H1 (cell line): ENCODE measurements at regions not wholly inside any gene's neighbourhood (a gene's known extent, or its start where the extent isn't known, plus 50 kb on each side); places are given as distances from the start of the nearest gene placed in this dataset.

ENCODE experiments used
- CTCF ChIA-PET: fragments of 300-600 bp; sonication (Branson Sonifier 250); formaldehyde crosslinking; loops from one replicate; lab custom pipeline; 2021; ENCODE audit not compliant: partially characterized antibody; lab: Charles Lee
- POLR2A ChIA-PET: fragments of 300-600 bp; sonication (Branson Sonifier 250); formaldehyde crosslinking; loops from one replicate; lab custom pipeline; 2021; ENCODE audit warnings: inconsistent platforms; ENCODE audit not compliant: partially characterized antibody; lab: Charles Lee
- DNase-seq, 2 experiments: peaks; one replicate each; pipeline versions ENCODE4 v3.0.0 to v3.0.0-alpha.2; 2010 to 2022; ENCODE audit warnings: low spot score in 2 of 2, low read depth in 1 of 2, mixed read lengths in 1 of 2
- FAIRE-seq: peaks from 2 replicates; lab custom pipeline; 2011; peaks lifted over from hg19 to GRCh38; lab: Jason Lieb, UNC
- H2AFZ ChIP-seq: 2 replicates; pipeline ENCODE4 v1.8.1; 2012; ENCODE audit warnings: low read length, inconsistent platforms
- H2AK5ac ChIP-seq: 2 replicates; pipeline ENCODE4 v1.6.1; 2013; ENCODE audit warnings: low read depth, low read length
- H2BK120ac ChIP-seq: replicated peaks from 2 replicates; pipeline ENCODE3; 2013; ENCODE audit warnings: low read depth, low read length, inconsistent platforms
- H2BK12ac ChIP-seq: 2 replicates; pipeline ENCODE4 v1.6.1; 2013; ENCODE audit warnings: low read depth, low read length
- H2BK15ac ChIP-seq: 2 replicates; pipeline ENCODE4 v1.6.1; 2013; ENCODE audit warnings: low read length
- H2BK20ac ChIP-seq: 2 replicates; pipeline ENCODE4 v1.6.1; 2013; ENCODE audit warnings: low read length
- H2BK5ac ChIP-seq: 2 replicates; pipeline ENCODE4 v1.6.1; 2013; ENCODE audit warnings: low read depth, low read length
- H3K14ac ChIP-seq: 2 replicates; pipeline ENCODE4 v1.6.1; 2013; ENCODE audit warnings: inconsistent platforms; ENCODE audit not compliant: insufficient read length
- H3K18ac ChIP-seq: 2 replicates; pipeline ENCODE4 v1.6.1; 2013; ENCODE audit warnings: low read length; ENCODE audit errors: extremely low read depth
- H3K23ac ChIP-seq: 2 replicates; pipeline ENCODE4 v1.6.1; 2013; ENCODE audit warnings: inconsistent platforms; ENCODE audit not compliant: insufficient read length
- H3K23me2 ChIP-seq: 2 replicates; pipeline ENCODE4 v1.6.1; 2013; ENCODE audit warnings: low read depth, low read length
- H3K27ac ChIP-seq: 2 replicates; pipeline ENCODE4 v1.6.1; 2011; ENCODE audit warnings: low read depth, low read length, inconsistent platforms
- H3K27me3 ChIP-seq, 4 experiments: replicated peaks in 1 of 4; 1 replicate in 1 of 4; 2 replicates in 3 of 4; pipeline versions ENCODE4 v1.6.1 to v1.8.1; 2011 to 2013; ENCODE audit warnings: low read length in 3 of 4, mild to moderate bottlenecking in 3 of 4, inconsistent platforms in 2 of 4, mixed read lengths in 2 of 4, moderate library complexity in 1 of 4; ENCODE audit not compliant: control insufficient read depth in 3 of 4, insufficient read depth in 3 of 4; ENCODE audit errors: extremely low read depth in 1 of 4
- H3K36me3 ChIP-seq, 4 experiments: 2 replicates each; pipeline versions ENCODE4 v1.6.1 to v1.8.1; 2011 to 2013; ENCODE audit warnings: mild to moderate bottlenecking in 4 of 4, low read length in 3 of 4, moderate library complexity in 2 of 4, control low read depth in 1 of 4, inconsistent platforms in 1 of 4; ENCODE audit not compliant: insufficient read depth in 4 of 4, control insufficient read depth in 2 of 4
- H3K4ac ChIP-seq: replicated peaks from 2 replicates; pipeline ENCODE3; 2013; ENCODE audit warnings: low read length, low read depth, mixed read lengths, inconsistent platforms; ENCODE audit not compliant: insufficient read length
- H3K4me1 ChIP-seq, 4 experiments: replicated peaks in 1 of 4; 1 replicate in 1 of 4; 2 replicates in 3 of 4; pipeline versions ENCODE4 v1.6.1 to v1.8.1; 2011 to 2013; ENCODE audit warnings: low read length in 3 of 4, inconsistent platforms in 2 of 4, mixed read lengths in 1 of 4; ENCODE audit not compliant: insufficient read depth in 4 of 4, control insufficient read depth in 3 of 4
- H3K4me2 ChIP-seq, 2 experiments: 2 replicates each; pipeline versions ENCODE4 v1.6.1 to v1.8.1; 2011 to 2013; ENCODE audit warnings: low read depth in 2 of 2, low read length in 2 of 2, control low read depth in 1 of 2, inconsistent platforms in 1 of 2, mild to moderate bottlenecking in 1 of 2; ENCODE audit not compliant: insufficient read depth in 1 of 2
- H3K4me3 ChIP-seq, 4 experiments: fragments of 200-600, 300-600 bp in 1 of 4; sonication (generic), shearing (Covaris generic), sonication (Bioruptor Twin) in 1 of 4; 2 replicates each; pipeline versions ENCODE4 v1.5.1 to v1.8.1; 2011 to 2016; ENCODE audit warnings: low read length in 4 of 4, low read depth in 3 of 4, control low read depth in 2 of 4, inconsistent platforms in 2 of 4, mild to moderate bottlenecking in 2 of 4, mixed read lengths in 1 of 4, moderate library complexity in 1 of 4; ENCODE audit not compliant: insufficient read depth in 2 of 4; ENCODE audit errors: extremely low read depth in 1 of 4
- H3K56ac ChIP-seq: replicated peaks from 2 replicates; pipeline ENCODE3; 2013; ENCODE audit warnings: low read depth, mild to moderate bottlenecking, mixed read lengths, low read length, inconsistent platforms; ENCODE audit not compliant: insufficient read length
- H3K79me1 ChIP-seq: 2 replicates; pipeline ENCODE4 v1.6.1; 2013; ENCODE audit warnings: low read depth, low read length, control low read depth
- H3K79me2 ChIP-seq, 2 experiments: 2 replicates each; pipeline versions ENCODE4 v1.6.1 to v1.8.1; 2012 to 2013; ENCODE audit warnings: low read length in 2 of 2, mild to moderate bottlenecking in 2 of 2, inconsistent platforms in 1 of 2; ENCODE audit not compliant: insufficient read depth in 2 of 2, control insufficient read depth in 1 of 2
- H3K9ac ChIP-seq, 4 experiments: replicated peaks in 1 of 4; 1 replicate in 1 of 4; 2 replicates in 3 of 4; pipeline versions ENCODE4 v1.6.1 to v1.8.1; 2011 to 2013; ENCODE audit warnings: low read depth in 3 of 4, low read length in 3 of 4, control low read depth in 2 of 4, mild to moderate bottlenecking in 2 of 4, moderate library complexity in 2 of 4, inconsistent platforms in 1 of 4; ENCODE audit errors: extremely low read depth in 1 of 4
- H3K9me3 ChIP-seq, 2 experiments: 2 replicates each; pipeline versions ENCODE4 v1.6.1 to v1.8.1; 2012 to 2013; ENCODE audit warnings: mild to moderate bottlenecking in 2 of 2, moderate library complexity in 2 of 2, control low read depth in 1 of 2, inconsistent platforms in 1 of 2, low read depth in 1 of 2, low read length in 1 of 2, mixed read lengths in 1 of 2; ENCODE audit not compliant: insufficient read depth in 2 of 2
- H4K20me1 ChIP-seq, 2 experiments: replicated peaks in 1 of 2; 2 replicates each; pipeline versions ENCODE3 to v1.8.1; 2011 to 2013; ENCODE audit warnings: inconsistent platforms in 2 of 2, low read length in 2 of 2, mild to moderate bottlenecking in 1 of 2; ENCODE audit not compliant: insufficient read depth in 2 of 2, control insufficient read depth in 1 of 2
- H4K5ac ChIP-seq: 2 replicates; pipeline ENCODE4 v1.6.1; 2013; ENCODE audit warnings: low read length, low read depth, mixed read lengths, inconsistent platforms; ENCODE audit not compliant: insufficient read length
- H4K8ac ChIP-seq: 2 replicates; pipeline ENCODE4 v1.8.0; 2013; ENCODE audit warnings: mild to moderate bottlenecking, moderate library complexity, low read length, inconsistent platforms; ENCODE audit not compliant: insufficient read depth; ENCODE audit errors: extremely low read depth
- H4K91ac ChIP-seq: replicated peaks from 2 replicates; pipeline ENCODE3; 2013; ENCODE audit warnings: low read length, mixed read lengths, inconsistent platforms; ENCODE audit not compliant: insufficient read length
- BCL11A ChIP-seq, 2 experiments: IDR thresholded peaks; one replicate each; pipeline ENCODE4 v1.6.1; 2011; ENCODE audit warnings: low read depth in 2 of 2, low read length in 2 of 2, mild to moderate bottlenecking in 2 of 2
- BRCA1 ChIP-seq: IDR thresholded peaks from 2 replicates; pipeline ENCODE4 v1.6.1; 2012; ENCODE audit warnings: low read depth, low read length, improper control_type of control experiment
- CBX8 ChIP-seq: fragments of 300-800, 300-1000 bp; sonication (generic); IDR thresholded peaks from 2 replicates; pipeline ENCODE4 v1.7.1; 2016; ENCODE audit warnings: low read depth, low read length, borderline replicate concordance
- EGR1 ChIP-seq: IDR thresholded peaks from 2 replicates; pipeline ENCODE4 v1.6.1; 2011; ENCODE audit warnings: low read depth, low read length, borderline replicate concordance
- FOSL1 ChIP-seq: IDR thresholded peaks from 2 replicates; pipeline ENCODE4 v1.6.1; 2011; ENCODE audit warnings: mild to moderate bottlenecking, low read depth, low read length, moderate library complexity; ENCODE audit not compliant: insufficient read depth
- MAFK ChIP-seq: IDR thresholded peaks from 2 replicates; pipeline ENCODE4 v1.6.1; 2012; ENCODE audit warnings: low read depth, mild to moderate bottlenecking, improper control_type of control experiment, low read length
- TCF12 ChIP-seq: IDR thresholded peaks from 2 replicates; pipeline ENCODE4 v1.6.1; 2011; ENCODE audit warnings: low read depth, mild to moderate bottlenecking, low read length
- WGBS, 2 experiments: shearing (Covaris generic) in 1 of 2; methylation state at CpG; one replicate each; pipeline versions ENCODE4 v1.1.6 to v1.1.7; 2013 to 2015; ENCODE audit warnings: low lambda C conversion rate in 2 of 2, mixed read lengths in 2 of 2, inconsistent platforms in 1 of 2, low coverage in 1 of 2, missing lambda C conversion rate in 1 of 2; ENCODE audit not compliant: insufficient replicate concordance in 2 of 2, insufficient coverage in 1 of 2, insufficient read length in 1 of 2; ENCODE audit errors: extremely low coverage in 1 of 2, missing lambda C conversion rate in 1 of 2; 5-methylcytosine and 5-hydroxymethylcytosine counted together

GRCh38 chr7:16210171-16210570 is 211.2 kb downstream of the CRPPA start:
- H3K18ac ChIP-seq: no peak overlapping the region
- H3K79me1 ChIP-seq: no peaks in the 10 kb centered on the region
- DNase-seq (no peak), FAIRE-seq (no peak)
- H4K91ac ChIP-seq: no peak overlapping the region
- H2AFZ ChIP-seq: no peak overlapping the region
- H3K79me2 ChIP-seq: no peaks in the 10 kb centered on the region
- H4K5ac ChIP-seq: no peak overlapping the region
- no peak overlapping the region for H2BK120ac ChIP-seq
- no peak overlapping the region for H2BK12ac ChIP-seq
- no peak overlapping the region for H3K23ac ChIP-seq
- ChIA-PET POLR2A (no interaction called here), CTCF (no interaction called here)
- no peak overlapping the region for H3K4me2 ChIP-seq
- no peaks in the 10 kb centered on the region for H4K20me1 ChIP-seq
- no peak overlapping the region for H3K4ac ChIP-seq
- no peak overlapping the region for H2BK20ac ChIP-seq
- H3K36me3 ChIP-seq: no peaks in the 10 kb centered on the region
- no peak overlapping the region for H3K4me3 ChIP-seq
- H2BK5ac ChIP-seq: no peak overlapping the region
- TF ChIP-seq TCF12 (no peak), FOSL1 (no peak), MAFK (no peak), CBX8 (no peak), BRCA1 (no peak), EGR1 (no peak), BCL11A (IDR thresholded peaks at IDR 0.05; ENCODE audit: low read depth in 2 of 2, low read length in 2 of 2) (no peak)
- no peaks in the 10 kb centered on the region for H3K9me3 ChIP-seq
- no peak overlapping the region for H3K14ac ChIP-seq
- H3K4me1 ChIP-seq: peaks cover 0 to 3% (median 0%) of the 10 kb centered on the region in 4 experiments; a peak in 1 of 7 replicates
- H2BK15ac ChIP-seq: no peak overlapping the region
- no peaks in the 10 kb centered on the region for H3K27me3 ChIP-seq
- no peaks in the 10 kb centered on the region for H3K23me2 ChIP-seq
- no peak overlapping the region for H4K8ac ChIP-seq
- 89% methylated on average over 2 of the region's 2 CpGs; no CpG with 5 or more reads in 1 of the 2 experiments for WGBS, 2 experiments
- H3K9ac ChIP-seq: no peak overlapping the region
- no peak overlapping the region for H3K56ac ChIP-seq
- H2AK5ac ChIP-seq: no peak overlapping the region
- H3K27ac ChIP-seq: no peak overlapping the region
